HCT116 (cell line): ENCODE measurements at regions not wholly inside any gene's neighbourhood (a gene's known extent, or its start where the extent isn't known, plus 50 kb on each side); places are given as distances from the start of the nearest gene placed in this dataset.

Experiments
- ATAC-seq: fragments of 200-7000 bp; cut with Tn5 transposase; 2 replicates; pipeline ENCODE4 v1.9.1; 2020; ENCODE audit warnings: mild to moderate bottlenecking, moderate library complexity
- BruUV-seq: library from RNA; stranded (reverse); fragments of 400-500 nt; replicated peaks from 2 replicates; lab custom pipeline; 2021; lab: Mats Ljungman, UMichigan
- CTCF ChIA-PET: fragments of 300-600 bp; sonication (Branson Sonifier 250); formaldehyde crosslinking; loops from one replicate; lab custom pipeline; 2021; ENCODE audit warnings: antibody characterized with exemption; lab: Charles Lee
- POLR2A ChIA-PET: fragments of 300-600, 350-600 bp; sonication (Branson Sonifier 250); formaldehyde crosslinking; loops from one replicate; lab custom pipeline; 2021; ENCODE audit warnings: antibody characterized with exemption; lab: Charles Lee
- RAD21 ChIA-PET, 2 experiments: fragments of 300-600 bp; sonication (Branson Sonifier 250); formaldehyde crosslinking; loops; one replicate each; lab custom pipeline; 2023; ENCODE audit warnings: low total read pairs in 2 of 2; ENCODE audit not compliant: uncharacterized antibody in 2 of 2, unreplicated experiment in 2 of 2, low non-redundant PET in 1 of 2; lab: Charles Lee
- DNase-seq: peaks from one replicate; pipeline ENCODE4 v3.0.0-alpha.2; 2010; ENCODE audit warnings: low read depth, low spot score
- H2AFZ ChIP-seq: fragments of 200-600 bp; shearing (Covaris generic), sonication (generic); 2 replicates; pipeline ENCODE4 v1.6.1; 2017; ENCODE audit warnings: low read depth, mixed run types, mixed read lengths, antibody characterized with exemption, low read length; ENCODE audit not compliant: poor library complexity, severe bottlenecking
- H3K27ac ChIP-seq: 2 replicates; pipeline ENCODE4 v1.5.1; 2012; ENCODE audit warnings: low read depth, low read length
- H3K27me3 ChIP-seq: fragments of 200-600 bp; sonication (generic); 2 replicates; pipeline ENCODE4 v1.6.1; 2016; ENCODE audit warnings: mixed run types, low read length, mixed read lengths; ENCODE audit not compliant: insufficient read depth
- H3K36me3 ChIP-seq, 2 experiments: fragments of 200-500 bp in 1 of 2; fragments of 200-600 bp in 1 of 2; sonication (Bioruptor generic) in 1 of 2; sonication (generic) in 1 of 2; 2 replicates each; pipeline versions ENCODE4 v1.5.1 to v1.6.1; 2014 to 2016; ENCODE audit warnings: low read length in 2 of 2, inconsistent platforms in 1 of 2, mixed read lengths in 1 of 2, mixed run types in 1 of 2; ENCODE audit not compliant: insufficient read depth in 2 of 2, control insufficient read depth in 1 of 2
- H3K4me1 ChIP-seq, 2 experiments: fragments of 200-600 bp in 1 of 2; sonication (generic) in 1 of 2; 2 replicates each; pipeline versions ENCODE4 v1.5.1 to v1.6.1; 2012 to 2017; ENCODE audit warnings: low read length in 2 of 2, inconsistent platforms in 1 of 2, mild to moderate bottlenecking in 1 of 2, mixed read lengths in 1 of 2, mixed run types in 1 of 2, moderate library complexity in 1 of 2; ENCODE audit not compliant: insufficient read depth in 2 of 2, control insufficient read depth in 1 of 2
- H3K4me2 ChIP-seq: fragments of 200-600 bp; sonication (generic); 2 replicates; pipeline ENCODE4 v1.6.1; 2017; ENCODE audit warnings: mixed run types, low read length, mixed read lengths
- H3K4me3 ChIP-seq, 2 experiments: fragments of 200-600 bp in 1 of 2; sonication (generic) in 1 of 2; replicated peaks in 1 of 2; 2 replicates each; pipeline ENCODE4 v1.5.1; 2011 to 2016; ENCODE audit warnings: low read length in 2 of 2, control low read depth in 1 of 2, low read depth in 1 of 2, mild to moderate bottlenecking in 1 of 2, mixed read lengths in 1 of 2, mixed run types in 1 of 2
- H3K79me2 ChIP-seq: fragments of 200-600 bp; sonication (generic); 2 replicates; pipeline ENCODE4 v1.6.1; 2017; ENCODE audit warnings: mild to moderate bottlenecking, mixed run types, low read length, moderate library complexity, mixed read lengths; ENCODE audit not compliant: insufficient read depth
- H3K9ac ChIP-seq: fragments of 200-600 bp; sonication (generic); 2 replicates; pipeline ENCODE4 v1.6.1; 2016; ENCODE audit warnings: low read length, mixed read lengths
- H3K9me2 ChIP-seq: fragments of 200-600 bp; sonication (generic), shearing (Covaris generic); 2 replicates; pipeline ENCODE4 v1.6.1; 2017; ENCODE audit warnings: mixed run types, mild to moderate bottlenecking, moderate library complexity; ENCODE audit not compliant: insufficient read depth
- H3K9me3 ChIP-seq, 2 experiments: fragments of 200-500 bp in 1 of 2; fragments of 200-600 bp in 1 of 2; sonication (Bioruptor generic) in 1 of 2; sonication (generic) in 1 of 2; 2 replicates each; pipeline ENCODE4 v1.6.1; 2014 to 2017; ENCODE audit warnings: low read length in 2 of 2, mixed read lengths in 2 of 2, inconsistent platforms in 1 of 2, low read depth in 1 of 2, mild to moderate bottlenecking in 1 of 2, mixed run types in 1 of 2, moderate library complexity in 1 of 2; ENCODE audit not compliant: control insufficient read depth in 1 of 2, insufficient read depth in 1 of 2
- H4K20me1 ChIP-seq: fragments of 200-600 bp; sonication (generic), shearing (Covaris generic); 2 replicates; pipeline ENCODE4 v1.6.1; 2017; ENCODE audit warnings: mixed run types, mild to moderate bottlenecking, moderate library complexity; ENCODE audit not compliant: insufficient read depth
- CBX3 ChIP-seq: IDR thresholded peaks from 2 replicates; pipeline ENCODE4 v1.6.1; 2012; ENCODE audit warnings: low read depth
- CEBPB ChIP-seq: IDR thresholded peaks from 2 replicates; pipeline ENCODE4 v1.6.1; 2012; ENCODE audit warnings: low read depth
- CTCF ChIP-seq, 3 experiments: fragments of 200-600 bp in 1 of 3; sonication (generic) in 1 of 3; IDR thresholded peaks in 2 of 3; conservative IDR thresholded peaks in 1 of 3; 2 replicates each; pipeline ENCODE4 v1.5.1; 2012 to 2017; ENCODE audit warnings: low read depth in 2 of 3, low read length in 2 of 3, antibody characterized with exemption in 1 of 3, borderline replicate concordance in 1 of 3, control low read depth in 1 of 3, mild to moderate bottlenecking in 1 of 3, mixed read lengths in 1 of 3, mixed run types in 1 of 3, moderate library complexity in 1 of 3; ENCODE audit not compliant: insufficient read depth in 1 of 3
- EGR1 ChIP-seq: IDR thresholded peaks from 2 replicates; pipeline ENCODE4 v1.6.1; 2012; ENCODE audit warnings: low read depth
- EZH2 ChIP-seq: fragments of 200-600 bp; sonication (generic); IDR thresholded peaks from 2 replicates; pipeline ENCODE4 v1.6.1; 2017; ENCODE audit warnings: antibody characterized with exemption, mixed run types
- EZH2phosphoT487 ChIP-seq: fragments of 200-600 bp; IDR thresholded peaks from 2 replicates; pipeline ENCODE4 v1.6.1; 2018; ENCODE audit warnings: antibody characterized with exemption, borderline replicate concordance
- JUND ChIP-seq: IDR thresholded peaks from 2 replicates; pipeline ENCODE4 v1.6.1; 2012
- MAX ChIP-seq: IDR thresholded peaks from 2 replicates; pipeline ENCODE4 v1.6.1; 2012
- POLR2AphosphoS5 ChIP-seq: IDR thresholded peaks from 2 replicates; pipeline ENCODE4 v1.6.1; 2011; ENCODE audit warnings: mild to moderate bottlenecking, low read depth, low read length, moderate library complexity
- RAD21 ChIP-seq: IDR thresholded peaks from 2 replicates; pipeline ENCODE4 v1.6.1; 2012; ENCODE audit warnings: low read depth, mild to moderate bottlenecking
- REST ChIP-seq: IDR thresholded peaks from 2 replicates; pipeline ENCODE4 v1.6.1; 2012; ENCODE audit warnings: low read depth
- SIN3A ChIP-seq: IDR thresholded peaks from 2 replicates; pipeline ENCODE4 v1.6.1; 2012; ENCODE audit warnings: low read depth
- TCF7L2 ChIP-seq: IDR thresholded peaks from 2 replicates; pipeline ENCODE4 v1.7.0; 2011; ENCODE audit warnings: borderline replicate concordance, inconsistent platforms; ENCODE audit not compliant: insufficient read depth, insufficient read length; ENCODE audit errors: extremely low read depth
- YY1 ChIP-seq: IDR thresholded peaks from 2 replicates; pipeline ENCODE4 v1.6.1; 2011; ENCODE audit warnings: low read length, low read depth, moderate library complexity, mild to moderate bottlenecking; ENCODE audit not compliant: insufficient replicate concordance; ENCODE audit errors: extremely low read depth
- intact Hi-C: fragments of 100-400 bp; cut with micrococcal nuclease; formaldehyde crosslinking; loops from 2 replicates; pipeline ENCODE4 v1.10.0; 2022

- Histone ChIP-seq H3K9me2 (no peaks in the 10 kb centered on the region), H3K79me2 (no peaks in the 10 kb centered on the region), H3K4me1 (peaks cover 4 to 8% of the 10 kb centered on the region in 2 experiments; a peak in 3 of 4 replicates), H3K9ac (no peak overlapping the region), H4K20me1 (no peaks in the 10 kb centered on the region), H3K27me3 (no peaks in the 10 kb centered on the region), H3K4me2 (no peak overlapping the region), H3K27ac (no peak overlapping the region), H2AFZ (no peak overlapping the region), H3K9me3 (peaks cover 4% of the 10 kb centered on the region in 2 experiments; a peak in 2 of 4 replicates), H3K4me3 (no peak overlapping the region), H3K36me3 (no peaks in the 10 kb centered on the region)
- TF ChIP-seq EZH2, result no peak
- no peak for TF ChIP-seq TCF7L2
- no peak for TF ChIP-seq REST
- TF ChIP-seq MAX, result no peak
- no peak for TF ChIP-seq POLR2AphosphoS5
- TF ChIP-seq JUND, result no peak
- TF ChIP-seq CTCF (IDR thresholded peaks at IDR 0.05 in 2 of 3, conservative IDR thresholded peaks at IDR 0.05 in 1 of 3; ENCODE audit: borderline replicate concordance in 1 of 3, insufficient read depth in 1 of 3, low read depth in 2 of 3, low read length in 2 of 3), result no peak
- no peak for TF ChIP-seq SIN3A
- no peak for TF ChIP-seq YY1
- TF ChIP-seq CBX3, result no peak
- no peak for TF ChIP-seq EZH2phosphoT487
- no peak for TF ChIP-seq EGR1
- no peak for TF ChIP-seq CEBPB
- TF ChIP-seq RAD21, result no peak
- ATAC-seq (no peak), DNase-seq (no peak)
- ChIA-PET RAD21 (no interaction called here), CTCF (no interaction called here), POLR2A (no interaction called here)
- intact Hi-C loops, result no loop called here
- BruUV-seq, result no TSS peak
Measured at GRCh38 chr13:99757756-99758459, 213.7 kb downstream of the ZIC5 start.
